Loucy (cell line): ENCODE measurements at regions not wholly inside any gene's neighbourhood (a gene's known extent, or its start where the extent isn't known, plus 50 kb on each side); places are given as distances from the start of the nearest gene placed in this dataset.

Experiments
- EZH2phosphoT487 ChIP-seq: fragments of 200-600 bp; IDR thresholded peaks from 2 replicates; pipeline ENCODE4 v1.6.1; 2018; ENCODE audit warnings: antibody characterized with exemption, mild to moderate bottlenecking, moderate library complexity, borderline replicate concordance
- TF ChIP-seq, protein P1 (sequence below): fragments of 200-600 bp; sonication (generic); conservative IDR thresholded peaks from 2 replicates; pipeline ENCODE4 v1.5.1; 2014; ENCODE audit warnings: mild to moderate bottlenecking, antibody characterized with exemption, low read length

DNA sequence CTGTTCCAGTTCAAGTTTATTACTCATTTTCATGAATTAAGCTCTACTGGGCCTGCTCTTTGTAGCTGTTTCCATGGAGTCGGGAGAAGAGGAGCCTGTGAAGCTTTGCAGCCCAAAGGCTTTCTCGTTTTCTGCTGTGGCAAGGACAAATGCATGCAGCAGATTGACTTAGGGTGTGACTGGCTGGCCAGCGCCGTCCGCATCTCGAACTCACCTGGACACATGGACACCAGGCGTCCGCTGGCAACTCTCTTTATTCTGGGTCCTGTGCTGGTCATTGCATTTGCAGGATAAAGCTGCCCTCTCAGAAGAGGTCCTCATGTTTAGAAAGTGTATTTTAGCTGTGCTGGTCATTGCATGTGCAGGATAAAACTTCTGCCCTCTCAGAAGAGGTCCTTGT, 350.4 kb downstream of the TMEM121 start:
- TF ChIP-seq, protein P1, sequence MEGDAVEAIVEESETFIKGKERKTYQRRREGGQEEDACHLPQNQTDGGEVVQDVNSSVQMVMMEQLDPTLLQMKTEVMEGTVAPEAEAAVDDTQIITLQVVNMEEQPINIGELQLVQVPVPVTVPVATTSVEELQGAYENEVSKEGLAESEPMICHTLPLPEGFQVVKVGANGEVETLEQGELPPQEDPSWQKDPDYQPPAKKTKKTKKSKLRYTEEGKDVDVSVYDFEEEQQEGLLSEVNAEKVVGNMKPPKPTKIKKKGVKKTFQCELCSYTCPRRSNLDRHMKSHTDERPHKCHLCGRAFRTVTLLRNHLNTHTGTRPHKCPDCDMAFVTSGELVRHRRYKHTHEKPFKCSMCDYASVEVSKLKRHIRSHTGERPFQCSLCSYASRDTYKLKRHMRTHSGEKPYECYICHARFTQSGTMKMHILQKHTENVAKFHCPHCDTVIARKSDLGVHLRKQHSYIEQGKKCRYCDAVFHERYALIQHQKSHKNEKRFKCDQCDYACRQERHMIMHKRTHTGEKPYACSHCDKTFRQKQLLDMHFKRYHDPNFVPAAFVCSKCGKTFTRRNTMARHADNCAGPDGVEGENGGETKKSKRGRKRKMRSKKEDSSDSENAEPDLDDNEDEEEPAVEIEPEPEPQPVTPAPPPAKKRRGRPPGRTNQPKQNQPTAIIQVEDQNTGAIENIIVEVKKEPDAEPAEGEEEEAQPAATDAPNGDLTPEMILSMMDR: no peak
- no peak for TF ChIP-seq EZH2phosphoT487
